GM21381 (cell line): ENCODE measurements at regions not wholly inside any gene's neighbourhood (a gene's known extent, or its start where the extent isn't known, plus 50 kb on each side); places are given as distances from the start of the nearest gene placed in this dataset.
A peak's percentile ranks its signal among the peaks of the same experiment; 100 is the strongest.
"Not testable (repeated sequence)": the region's sequence is repeated elsewhere in the genome, so short reads cannot be mapped to it uniquely, and the experiment has no call there.

Experiments used
- ATAC-seq: cut with Tn5 transposase; IDR thresholded peaks from one replicate; pipeline ENCODE4 v1.9.1; 2021; ENCODE audit warnings: mild to moderate bottlenecking, moderate library complexity; ENCODE audit not compliant: unreplicated experiment

DNA sequence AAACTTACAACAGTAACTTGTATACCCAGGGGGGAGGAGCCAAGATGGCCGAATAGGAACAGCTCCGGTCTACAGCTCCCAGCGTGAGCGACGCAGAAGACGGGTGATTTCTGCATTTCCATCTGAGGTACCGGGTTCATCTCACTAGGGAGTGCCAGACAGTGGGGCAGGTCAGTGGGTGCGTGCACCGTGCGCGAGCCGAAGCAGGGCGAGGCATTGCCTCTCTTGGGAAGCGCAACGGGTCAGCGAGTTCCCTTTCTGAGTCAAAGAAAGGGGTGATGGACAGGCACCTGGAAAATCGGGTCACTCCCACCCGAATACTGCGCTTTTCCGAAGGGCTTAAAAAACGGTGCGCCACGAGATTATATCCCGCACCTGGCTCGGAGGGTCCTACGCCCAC lies 278.8 kb downstream of the FAM47B start:
- ATAC-seq = not testable (repeated sequence)

DNA sequence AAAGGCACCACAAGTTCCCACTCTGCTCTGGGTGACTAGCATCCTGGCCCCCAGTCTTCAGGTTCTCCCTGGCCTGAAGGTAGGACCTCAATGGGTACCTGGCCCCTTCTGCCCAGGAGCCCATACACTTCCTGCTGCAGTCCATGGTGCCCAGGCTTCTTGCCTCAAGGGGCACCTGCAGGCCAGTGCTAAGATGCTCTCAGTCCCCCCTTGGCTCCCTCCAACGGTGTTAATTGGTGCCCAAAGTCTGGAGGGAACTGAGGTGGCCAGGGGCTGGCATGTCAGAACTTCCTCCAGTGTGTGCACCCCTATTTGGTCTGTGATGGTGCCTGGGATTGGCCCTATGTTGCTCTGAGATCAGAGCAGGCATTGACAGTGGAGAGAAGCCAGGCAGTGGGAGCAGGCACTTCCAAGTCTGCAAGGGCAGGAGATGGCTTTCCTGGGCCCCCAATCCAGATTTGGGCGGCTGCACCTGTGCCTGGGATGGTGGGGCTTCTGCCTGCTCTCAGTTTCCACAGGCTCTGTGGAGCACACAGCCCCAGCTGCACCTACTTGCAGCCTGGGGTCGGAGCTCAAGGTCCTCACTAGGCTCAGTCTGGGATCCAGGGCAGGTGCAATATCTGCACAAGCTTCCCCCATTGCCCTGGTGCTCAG lies 301.6 kb downstream of the FAM47B start:
- ATAC-seq = no peak

DNA sequence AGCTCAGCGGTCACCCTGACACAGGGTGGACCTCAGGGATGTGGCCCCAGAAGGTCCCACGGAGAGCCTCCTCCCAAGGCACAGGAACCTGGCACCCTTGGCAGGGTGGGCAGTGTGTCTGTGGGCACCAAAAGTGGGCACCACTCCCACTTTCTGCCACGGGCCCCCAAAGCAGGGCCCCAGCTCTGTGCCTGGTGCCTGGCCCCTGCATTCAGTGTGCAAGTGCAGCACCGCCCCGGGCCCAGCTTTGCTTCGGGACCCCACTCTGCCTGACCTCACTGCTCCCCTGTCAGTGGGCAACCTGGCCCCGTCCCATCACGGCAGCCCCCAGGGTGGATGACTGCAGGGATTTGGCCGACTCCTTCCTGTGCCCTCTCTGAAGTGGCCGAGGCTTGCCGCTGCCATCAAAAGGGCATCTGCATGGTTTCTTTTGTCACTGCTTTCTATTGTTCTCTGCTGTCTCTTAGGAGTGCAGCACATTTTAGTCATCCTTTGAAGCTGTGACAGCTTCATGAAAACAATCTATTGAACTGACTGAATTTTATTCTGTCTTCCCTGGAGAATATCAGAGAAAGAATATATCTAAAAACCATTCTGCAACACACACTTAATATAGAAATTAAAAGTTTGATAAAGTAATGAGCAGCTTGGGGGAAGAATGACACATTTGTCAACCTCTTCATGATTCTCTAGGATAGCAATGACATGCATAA lies 302.4 kb downstream of the FAM47B start:
- ATAC-seq = no peak

DNA sequence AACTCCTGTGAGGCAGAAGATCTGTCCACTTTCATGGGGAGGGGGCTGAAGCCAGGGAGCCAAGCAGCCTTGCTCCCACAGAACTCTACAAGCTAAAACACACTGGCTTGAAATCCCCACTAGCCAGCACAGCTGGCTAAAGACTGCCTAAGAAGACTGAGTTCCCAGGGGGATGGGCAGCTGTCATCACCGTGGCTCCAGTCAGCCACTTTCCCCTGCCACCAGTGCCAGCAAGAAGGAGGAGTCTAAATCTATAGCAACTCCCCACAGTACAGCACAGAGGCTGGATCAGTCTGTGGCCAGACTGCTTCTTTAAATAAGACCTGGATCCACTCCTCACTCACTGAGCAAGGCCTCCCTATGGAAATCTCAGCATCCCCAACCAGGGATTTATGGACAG lies 308.6 kb downstream of the FAM47B start:
- no peak for ATAC-seq

DNA sequence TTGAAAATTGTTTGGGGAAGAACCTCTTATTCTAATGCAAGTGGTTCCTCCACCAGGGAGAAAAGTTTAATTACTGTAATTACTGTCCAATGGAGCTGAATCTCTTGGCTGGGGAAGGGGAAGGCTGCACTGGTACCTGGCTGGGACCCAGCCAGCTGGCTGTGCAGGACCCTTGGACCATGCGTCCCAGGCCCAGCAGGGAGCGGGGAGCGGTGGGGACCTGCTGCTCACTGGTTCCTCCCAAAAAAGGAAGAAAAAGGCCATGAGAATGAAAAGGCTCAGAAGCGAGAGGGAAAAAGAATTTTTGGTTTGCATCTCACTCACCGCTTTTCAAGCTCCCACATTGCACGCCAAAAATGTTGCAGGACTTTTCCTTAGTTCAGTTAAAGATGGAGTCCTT lies 333.5 kb downstream of the FAM47B start:
- no peak for ATAC-seq

DNA sequence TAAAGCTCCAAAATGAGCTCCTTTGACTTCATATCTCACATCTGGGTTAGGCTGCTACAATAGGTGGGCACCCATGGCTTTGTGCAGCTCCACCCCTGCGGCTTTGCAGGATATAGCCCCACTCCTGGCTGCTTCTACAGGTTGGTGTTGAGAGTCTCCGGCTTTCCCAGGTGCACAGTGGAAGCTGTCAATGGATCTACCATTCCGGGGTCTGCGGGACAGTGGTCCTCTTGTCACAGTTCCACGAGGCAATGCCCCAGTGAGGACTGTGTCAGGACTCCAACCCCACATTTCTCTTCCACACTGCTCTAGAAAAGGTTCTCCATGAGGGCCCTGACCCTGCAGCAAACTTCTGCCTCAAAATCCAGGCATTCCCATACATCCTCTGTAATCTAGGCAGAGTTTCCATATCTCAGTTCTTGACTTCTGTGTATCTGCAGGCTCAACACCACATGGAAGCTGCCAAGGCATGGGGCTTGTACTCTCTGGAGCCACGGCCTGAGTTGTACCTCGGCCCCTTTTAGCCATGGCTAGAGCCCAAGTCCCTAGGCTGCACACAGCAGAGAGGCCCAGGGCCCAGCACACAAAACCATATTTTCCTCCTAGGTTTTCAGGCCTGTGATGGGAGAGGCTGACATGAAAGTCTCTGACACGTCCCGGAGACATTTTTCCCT lies 342.8 kb downstream of the FAM47B start:
- no peak for ATAC-seq

DNA sequence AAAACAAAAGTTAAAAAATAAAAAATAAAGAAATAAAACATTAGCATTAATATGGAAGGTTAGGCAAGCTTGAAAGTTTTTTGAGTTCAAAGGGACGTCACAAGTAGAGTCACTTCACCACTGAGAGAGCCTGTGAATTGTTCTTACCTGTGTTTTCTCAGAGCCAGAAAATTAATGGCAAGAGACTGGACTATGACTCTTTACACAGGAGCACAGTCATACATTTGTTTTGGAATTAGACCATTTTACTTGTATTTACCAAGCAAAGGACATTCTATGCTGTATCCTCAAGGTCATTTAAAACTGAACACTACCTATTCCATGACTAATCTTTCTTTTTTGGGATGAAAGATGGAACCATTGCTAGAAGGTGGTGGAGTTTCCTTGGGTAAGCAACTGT lies 346.1 kb downstream of the FAM47B start:
- no peak for ATAC-seq

DNA sequence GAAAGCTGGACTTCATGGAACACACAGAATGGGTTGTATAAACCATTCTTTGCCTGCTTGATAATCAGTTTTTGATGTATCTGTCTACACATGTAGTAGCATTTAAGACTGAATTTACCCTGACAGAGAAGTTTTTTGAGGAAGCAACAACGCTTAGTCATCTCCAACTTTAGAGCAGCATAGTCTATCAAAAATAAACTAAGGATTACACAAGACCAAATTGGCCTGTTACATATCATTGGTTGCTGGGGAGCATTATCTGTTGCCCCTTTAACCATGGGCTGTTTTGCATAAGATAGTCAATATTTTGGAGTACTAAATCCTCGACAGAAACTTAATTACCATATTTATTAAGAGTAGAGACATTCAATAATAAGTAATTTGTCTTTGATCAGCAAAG lies 347.4 kb downstream of the FAM47B start:
- no peak for ATAC-seq

DNA sequence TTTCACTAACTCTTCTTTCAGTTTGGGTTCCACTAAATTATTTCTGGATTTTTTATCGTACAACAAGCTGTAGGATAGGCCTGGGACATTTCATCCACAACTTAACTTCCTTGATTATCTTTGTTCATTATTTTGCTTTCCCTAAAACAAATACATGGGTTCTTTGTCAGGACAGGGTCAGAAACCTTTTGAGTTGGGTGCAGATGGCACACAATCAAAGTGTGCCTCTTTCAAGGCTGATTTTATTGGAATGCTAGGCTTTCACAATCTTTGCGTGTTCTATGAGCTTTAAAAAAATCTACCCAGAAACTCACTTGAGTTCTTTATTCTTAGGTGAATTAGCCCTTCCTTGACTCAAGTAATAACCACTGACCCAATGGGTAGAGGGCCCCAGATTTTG lies 348.4 kb downstream of the FAM47B start:
- ATAC-seq = no peak

DNA sequence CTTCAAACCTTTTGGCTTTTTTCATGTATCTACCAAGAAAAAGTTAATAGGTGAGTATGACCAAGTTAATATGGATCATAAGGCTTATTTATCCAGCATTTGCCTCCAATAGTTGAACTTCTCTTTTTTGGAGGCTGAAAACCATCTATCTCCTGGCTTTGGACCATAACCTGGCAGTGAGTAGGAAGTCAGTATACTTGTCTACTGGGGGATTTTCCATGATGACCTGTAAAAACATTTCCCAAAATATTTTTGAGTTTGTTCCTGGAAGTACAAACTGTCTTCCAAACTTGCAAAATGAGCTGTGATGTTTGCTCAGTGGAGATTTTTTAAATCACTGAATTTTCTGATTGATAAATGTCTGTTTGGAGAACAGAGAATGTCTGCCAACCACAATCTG lies 349.9 kb downstream of the FAM47B start:
- no peak for ATAC-seq

DNA sequence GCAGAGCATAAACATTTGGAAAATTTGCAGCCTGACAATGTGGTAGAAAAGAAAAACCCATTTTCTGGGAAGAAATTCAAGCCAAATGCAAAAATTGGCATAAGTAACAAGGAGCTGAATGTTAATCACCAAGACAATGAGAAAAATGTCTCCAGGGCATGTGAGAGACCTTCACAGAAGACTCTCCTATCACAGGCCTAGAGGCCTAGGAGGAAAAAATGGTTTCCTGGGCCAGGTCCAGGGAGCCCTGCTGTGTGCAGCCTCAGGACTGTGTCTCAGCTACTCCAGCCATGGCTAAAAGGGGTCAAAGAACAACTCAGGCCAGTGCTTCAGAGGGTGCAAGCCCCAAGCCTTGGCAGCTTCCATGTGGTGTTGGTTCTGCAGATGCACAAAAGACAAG lies 362.4 kb downstream of the FAM47B start:
- not testable (repeated sequence) for ATAC-seq

DNA sequence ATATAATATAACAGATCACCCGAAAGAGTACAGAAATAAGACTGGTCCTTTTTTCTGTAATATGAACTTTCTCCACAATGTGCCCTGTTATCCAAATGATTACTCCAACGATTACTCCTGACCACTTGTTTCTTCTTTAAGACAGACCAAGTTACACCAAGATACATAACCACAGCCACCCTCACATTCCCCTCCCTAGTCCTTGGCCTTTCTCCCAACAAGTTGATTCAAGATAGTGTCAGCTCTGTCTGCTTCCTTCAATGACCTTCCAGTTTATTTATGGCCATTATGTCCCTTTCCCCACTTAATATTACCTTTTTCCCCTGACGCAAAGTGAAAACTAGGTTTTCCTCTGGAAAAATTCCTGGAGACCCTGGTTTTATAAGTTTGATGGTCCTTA lies 397.2 kb downstream of the FAM47B start:
- ATAC-seq = no peak

DNA sequence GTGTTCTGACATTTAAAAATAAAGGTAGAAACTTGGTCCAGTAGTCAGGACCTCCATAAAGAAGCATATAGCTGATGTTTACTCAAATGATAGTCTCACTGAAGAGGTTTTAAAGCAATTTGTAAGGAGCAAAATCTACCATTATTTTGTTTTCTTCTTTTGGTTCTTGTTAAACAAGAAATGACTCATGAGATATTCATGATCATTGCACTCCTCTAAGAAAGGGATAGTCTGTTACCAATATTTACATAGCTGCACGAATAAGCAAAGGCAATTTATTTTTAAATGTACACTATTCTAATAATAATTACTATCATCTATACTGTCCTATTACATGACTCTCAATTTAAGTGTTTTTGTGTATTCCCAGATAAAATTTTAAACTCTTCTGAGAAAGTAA lies 397.9 kb downstream of the FAM47B start:
- ATAC-seq = no peak

DNA sequence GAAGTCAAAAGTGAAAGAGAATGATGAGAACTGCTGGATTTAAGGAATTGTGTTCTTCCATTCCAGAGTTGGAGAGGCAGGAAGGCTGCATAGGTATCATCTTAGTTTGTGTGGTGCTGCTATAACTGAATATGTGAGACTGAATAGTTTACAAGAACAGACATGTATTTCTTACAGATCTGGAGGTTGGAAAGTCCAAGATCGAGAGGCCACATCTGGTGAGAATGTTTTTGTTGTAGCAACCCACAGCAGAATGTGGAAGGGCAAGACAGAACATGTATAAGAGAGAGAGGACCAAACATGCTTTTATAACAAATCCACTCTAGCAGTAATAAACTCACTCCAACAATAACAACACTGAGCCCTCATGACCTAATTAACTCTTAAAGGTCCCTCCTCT lies 408.6 kb downstream of the FAM47B start:
- ATAC-seq = no peak

DNA sequence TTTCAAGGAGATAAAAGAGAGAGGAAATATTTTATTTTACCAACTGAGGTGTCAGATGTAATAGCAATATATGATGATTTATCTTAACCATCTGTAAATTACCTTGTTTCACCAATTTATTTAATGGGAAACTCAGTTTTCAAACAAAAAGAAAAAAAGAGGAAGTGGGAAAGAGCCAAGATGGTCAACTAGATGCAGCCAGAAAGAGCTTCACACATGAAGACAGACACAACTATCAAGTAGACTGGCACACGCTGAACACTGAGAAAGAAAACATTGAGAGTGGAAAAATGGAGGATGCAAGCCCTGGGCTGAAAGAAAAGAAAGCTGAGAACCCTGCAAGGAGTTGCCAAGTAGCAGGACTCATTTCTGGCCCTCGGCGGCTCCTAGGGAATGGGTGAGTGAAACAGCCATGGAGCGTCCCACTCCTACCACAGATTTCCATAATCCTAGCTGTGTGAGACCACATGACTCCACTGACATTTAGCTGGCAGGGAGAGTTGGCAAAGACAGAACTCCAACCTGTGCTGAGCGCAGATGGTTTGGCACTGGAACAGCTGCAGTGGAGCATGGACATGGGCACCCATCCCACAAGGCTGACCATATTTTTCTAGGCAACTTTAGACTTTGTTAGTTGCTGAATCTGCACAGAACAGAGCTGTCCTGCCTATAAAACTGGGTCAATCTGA lies 409.3 kb downstream of the FAM47B start:
- ATAC-seq = no peak

DNA sequence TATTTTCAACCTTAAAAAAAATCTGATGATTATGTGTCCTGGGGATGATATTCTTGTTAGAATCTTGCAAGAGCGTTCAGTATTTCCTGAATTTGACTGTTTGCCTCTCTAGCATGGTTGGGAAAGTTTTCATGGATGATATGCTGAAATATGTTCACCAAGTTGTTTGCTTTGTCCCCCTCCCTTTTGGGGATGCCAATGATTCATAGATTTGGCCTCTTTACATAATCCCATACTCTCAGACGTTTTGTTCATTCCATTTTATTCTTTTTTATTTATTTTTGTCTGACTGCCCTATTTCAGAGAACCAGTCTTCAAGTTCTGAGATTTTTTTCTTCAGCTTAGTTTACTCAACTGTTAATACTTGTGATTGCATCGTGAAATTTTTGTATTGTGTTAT lies 415.1 kb downstream of the FAM47B start:
- no peak for ATAC-seq

DNA sequence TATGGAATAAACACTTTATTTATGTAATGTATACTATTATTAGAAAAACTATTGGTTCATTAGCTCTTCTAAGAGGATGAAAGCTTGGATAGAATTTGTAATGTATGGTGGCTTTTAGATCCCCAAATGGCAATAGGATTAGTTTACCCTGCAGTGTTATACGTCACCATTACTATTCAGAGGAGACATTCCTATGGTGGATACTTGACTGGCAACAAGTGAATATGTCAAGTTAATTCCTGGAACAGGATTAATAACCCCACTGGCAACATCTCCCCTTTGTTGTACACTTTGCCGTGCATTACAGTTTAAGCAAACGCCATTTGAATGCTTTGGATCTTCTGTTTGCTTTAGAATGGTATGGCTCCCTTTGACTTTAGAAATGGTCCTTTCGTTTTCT lies 420.3 kb downstream of the FAM47B start:
- ATAC-seq = no peak

DNA sequence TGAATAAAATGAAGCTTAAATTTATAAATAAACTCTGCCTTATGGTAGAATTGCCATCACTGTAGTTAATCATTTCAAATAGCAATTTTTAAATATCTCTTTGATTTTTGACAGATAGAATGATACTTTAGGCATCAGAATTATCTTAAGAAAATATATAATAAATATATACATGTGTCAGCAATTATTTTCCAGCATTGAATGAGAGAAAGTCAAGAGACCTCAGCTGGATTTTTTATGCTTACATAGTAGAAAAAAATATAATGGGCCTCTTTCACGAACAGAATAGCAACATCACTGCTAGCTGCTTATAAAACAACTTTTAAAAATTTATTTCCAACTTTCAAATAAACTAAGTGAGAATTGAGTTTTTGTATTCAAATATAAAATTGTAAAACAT lies 424.0 kb upstream of the MAGEB16 start:
- ATAC-seq = no peak

DNA sequence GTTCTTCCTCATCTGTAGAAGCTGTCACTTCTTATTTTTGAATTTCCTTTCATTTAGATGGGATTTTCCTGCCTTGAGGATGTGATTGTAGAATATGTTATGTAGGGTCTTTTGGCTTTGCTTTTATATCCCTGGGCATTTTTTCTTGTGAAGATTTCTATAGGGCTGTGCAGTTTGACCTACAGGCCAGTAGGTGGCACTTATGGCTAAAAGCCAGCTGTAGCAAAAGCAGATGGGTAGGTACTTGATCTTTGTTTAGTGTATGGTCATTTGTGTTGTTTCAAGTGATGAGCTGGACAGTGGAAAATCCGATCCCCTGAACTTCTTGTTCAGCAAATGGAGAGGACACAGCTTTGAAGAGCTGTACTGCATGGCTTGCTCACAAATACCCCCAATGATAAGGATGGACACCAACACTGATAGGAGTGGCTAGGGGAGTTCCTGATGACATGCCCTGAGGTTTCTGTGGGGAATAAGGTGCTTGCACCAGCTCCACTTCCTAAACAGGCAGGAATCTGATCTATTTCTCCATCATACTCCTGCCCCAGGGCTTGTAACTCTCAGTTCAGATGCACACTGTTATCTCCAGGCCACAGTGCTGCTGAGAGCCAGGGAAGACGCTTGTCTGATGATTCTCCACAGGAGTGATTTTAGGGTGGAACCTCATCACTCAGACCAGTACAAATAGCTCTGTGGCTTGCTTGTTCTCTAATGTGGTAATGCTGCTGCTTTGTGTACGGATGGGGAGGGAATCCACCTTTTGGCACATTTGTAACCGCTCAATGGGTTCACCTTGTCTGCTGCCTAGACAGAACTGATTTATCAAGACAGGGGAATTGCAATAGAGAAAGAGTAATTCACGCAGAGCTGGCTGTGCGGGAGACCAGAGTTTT lies 417.1 kb upstream of the MAGEB16 start:
- ATAC-seq = peak; percentile 55

DNA sequence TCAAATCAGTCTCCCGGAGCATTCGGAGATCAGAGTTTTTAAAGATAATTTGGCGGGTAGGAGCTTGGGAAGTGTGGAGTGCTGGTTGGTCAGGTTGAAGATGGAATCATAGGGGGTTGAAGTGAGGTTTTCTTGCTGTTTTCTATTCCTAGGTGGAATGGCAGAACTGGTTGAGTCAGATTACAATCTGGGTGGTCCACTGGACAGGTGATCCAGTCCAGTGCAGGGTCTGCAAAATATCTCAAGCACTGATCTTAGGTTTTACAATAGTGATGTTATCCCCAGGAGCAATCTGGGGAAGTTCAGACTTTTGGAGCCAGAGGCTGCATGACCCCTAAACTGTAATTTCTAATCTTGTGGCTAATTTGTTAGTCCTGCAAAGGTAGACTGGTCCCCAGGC lies 416.4 kb upstream of the MAGEB16 start:
- not testable (repeated sequence) for ATAC-seq

DNA sequence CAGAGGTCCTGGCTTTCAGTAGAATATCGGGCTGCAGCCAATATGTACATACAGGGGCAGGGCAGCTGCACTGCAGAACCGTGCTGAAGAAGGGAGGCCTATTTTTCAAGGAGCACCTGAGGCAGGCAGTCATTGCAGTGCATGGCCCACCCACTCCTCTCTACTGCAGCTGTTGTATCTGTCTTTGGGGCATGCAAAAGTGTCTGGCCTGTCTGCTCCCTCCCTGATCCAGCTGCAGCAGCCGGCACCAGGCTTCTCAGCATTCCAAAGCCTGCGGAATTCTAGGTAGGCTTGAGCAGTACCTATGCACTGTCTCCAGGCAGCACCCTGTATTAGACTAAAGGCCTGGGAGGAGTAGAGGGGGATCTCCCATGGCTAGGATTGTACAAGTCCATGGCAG lies 415.2 kb upstream of the MAGEB16 start:
- no peak for ATAC-seq
